MM.1S (cell line): ENCODE measurements at regions not wholly inside any gene's neighbourhood (a gene's known extent, or its start where the extent isn't known, plus 50 kb on each side); places are given as distances from the start of the nearest gene placed in this dataset.

ENCODE experiments used
- EZH2 ChIP-seq: fragments of 300-600 bp; sonication (generic); optimal IDR thresholded peaks from 2 replicates; pipeline ENCODE3; 2017; ENCODE audit warnings: low read depth, mild to moderate bottlenecking, antibody characterized with exemption, low read length, mixed read lengths
- EZH2phosphoT487 ChIP-seq: fragments of 300-600 bp; sonication (generic); IDR thresholded peaks from 2 replicates; pipeline ENCODE4 v1.6.1; 2018; ENCODE audit warnings: antibody characterized with exemption, low read length
- TF ChIP-seq, protein P1 (sequence below): fragments of 300-600 bp; sonication (generic); IDR thresholded peaks from 2 replicates; pipeline ENCODE4 v1.5.1; 2016; ENCODE audit warnings: antibody characterized with exemption, low read length, mixed read lengths

DNA sequence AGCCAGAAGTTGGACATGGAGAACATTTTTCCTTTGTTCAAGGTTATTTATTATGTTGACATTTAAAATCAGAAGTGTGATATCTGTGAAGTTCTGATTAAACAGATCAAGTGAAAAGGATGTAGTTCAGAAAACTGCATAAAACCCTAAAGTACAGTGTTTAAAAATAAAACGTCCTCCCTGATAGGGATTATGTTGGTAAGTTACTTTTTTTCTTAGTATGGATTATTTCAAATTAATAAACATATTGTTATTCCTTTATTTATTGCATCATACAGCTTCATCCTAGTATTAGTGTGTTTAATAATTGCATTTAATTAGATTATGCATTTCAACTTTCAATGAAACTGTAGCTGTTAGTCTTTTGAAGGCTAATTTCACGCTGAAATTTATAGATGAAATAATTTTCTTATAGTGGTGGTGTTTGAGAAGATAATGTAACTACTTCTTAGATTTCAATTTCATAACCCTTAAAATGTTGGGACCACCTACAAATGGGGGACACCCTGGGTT lies 157.9 kb upstream of the DMRT1 start:
- TF ChIP-seq, protein P1, sequence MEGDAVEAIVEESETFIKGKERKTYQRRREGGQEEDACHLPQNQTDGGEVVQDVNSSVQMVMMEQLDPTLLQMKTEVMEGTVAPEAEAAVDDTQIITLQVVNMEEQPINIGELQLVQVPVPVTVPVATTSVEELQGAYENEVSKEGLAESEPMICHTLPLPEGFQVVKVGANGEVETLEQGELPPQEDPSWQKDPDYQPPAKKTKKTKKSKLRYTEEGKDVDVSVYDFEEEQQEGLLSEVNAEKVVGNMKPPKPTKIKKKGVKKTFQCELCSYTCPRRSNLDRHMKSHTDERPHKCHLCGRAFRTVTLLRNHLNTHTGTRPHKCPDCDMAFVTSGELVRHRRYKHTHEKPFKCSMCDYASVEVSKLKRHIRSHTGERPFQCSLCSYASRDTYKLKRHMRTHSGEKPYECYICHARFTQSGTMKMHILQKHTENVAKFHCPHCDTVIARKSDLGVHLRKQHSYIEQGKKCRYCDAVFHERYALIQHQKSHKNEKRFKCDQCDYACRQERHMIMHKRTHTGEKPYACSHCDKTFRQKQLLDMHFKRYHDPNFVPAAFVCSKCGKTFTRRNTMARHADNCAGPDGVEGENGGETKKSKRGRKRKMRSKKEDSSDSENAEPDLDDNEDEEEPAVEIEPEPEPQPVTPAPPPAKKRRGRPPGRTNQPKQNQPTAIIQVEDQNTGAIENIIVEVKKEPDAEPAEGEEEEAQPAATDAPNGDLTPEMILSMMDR: no peak
- TF ChIP-seq EZH2phosphoT487 (no peak), EZH2 (no peak)
